Transverse colon (tissue), 4 donors: ENCODE measurements at regions not wholly inside any gene's neighbourhood (a gene's known extent, or its start where the extent isn't known, plus 50 kb on each side); places are given as distances from the start of the nearest gene placed in this dataset.
A peak's percentile ranks its signal among the peaks of the same experiment; 100 is the strongest.

ENCODE experiments used
- DNase-seq: peaks from one replicate; pipeline ENCODE4 v3.0.0-alpha.2; 2019
- H3K27ac ChIP-seq, 4 donors: fragments of 200-600 bp; sonication (generic); 2 replicates each; pipeline ENCODE4 v1.5.1; 2016 to 2018; ENCODE audit warnings: inconsistent platforms in 4 of 4
- H3K27me3 ChIP-seq: fragments of 200-600 bp; sonication (generic); 2 replicates; pipeline ENCODE4 v1.5.1; 2017; ENCODE audit warnings: inconsistent platforms
- H3K36me3 ChIP-seq, 4 donors: fragments of 200-600 bp; sonication (generic); 2 replicates each; pipeline ENCODE4 v1.5.1; 2017 to 2019; ENCODE audit warnings: inconsistent platforms in 4 of 4
- H3K4me1 ChIP-seq, 4 donors: fragments of 200-600 bp; sonication (generic); 2 replicates each; pipeline ENCODE4 v1.5.1; 2017 to 2020; ENCODE audit warnings: inconsistent platforms in 4 of 4
- H3K4me3 ChIP-seq, 4 donors: fragments of 200-600 bp; sonication (generic); 1 replicate in 1 of 4; 2 replicates in 3 of 4; pipeline versions ENCODE4 v1.5.1 to v1.6.1; 2017 to 2019; ENCODE audit warnings: inconsistent platforms in 4 of 4
- H3K9me3 ChIP-seq, 2 donors: fragments of 200-600 bp; sonication (generic); 2 replicates each; pipeline ENCODE4 v1.5.1; 2017 to 2019; ENCODE audit warnings: inconsistent platforms in 2 of 2
- EP300 ChIP-seq: sonication (generic); formaldehyde crosslinking; IDR thresholded peaks from one replicate; pipeline ENCODE4 v1.6.1; 2017; ENCODE audit warnings: antibody characterized with exemption, low read depth
- POLR2A ChIP-seq: fragments of 450-650 bp; IDR thresholded peaks from one replicate; pipeline ENCODE4 v1.6.1; 2016; ENCODE audit warnings: antibody characterized with exemption, mild to moderate bottlenecking, moderate library complexity
- POLR2AphosphoS5 ChIP-seq, 3 donors: sonication (generic); formaldehyde crosslinking; IDR thresholded peaks; one replicate each; pipeline ENCODE4 v1.6.1; 2016; ENCODE audit warnings: antibody characterized with exemption in 3 of 3
- WGBS, 2 donors: methylation state at CpG; one replicate each; pipeline ENCODE4 v1.1.5; 2018; ENCODE audit warnings: low coverage in 1 of 2; 5-methylcytosine and 5-hydroxymethylcytosine counted together
- in situ Hi-C, 4 donors: fragments of 200-750 bp; cut with MboI; loops; one replicate each; pipeline versions ENCODE4 v1.15.0 to v1.15.1; 2017; ENCODE audit warnings: low sequenced_read_pairs in 3 of 4, low pct_ligation_motif_present in 1 of 4, low pct_unique_long_range_greater_than_20kb in 1 of 4
- intact Hi-C: fragments of 100-400 bp; cut with DNase I; formaldehyde crosslinking; loops from one replicate; pipeline ENCODE4 v1.15.1; 2023; ENCODE audit warnings: low total_unique reads
- TF ChIP-seq, protein P1 (sequence below), 5 experiments: fragments of 200-600 bp in 3 of 5; fragments of 450-650 bp in 2 of 5; sonication (generic) in 3 of 5; IDR thresholded peaks; 1 replicate in 2 of 5; 2 replicates in 3 of 5; pipeline ENCODE4 v1.5.1; 2016 to 2017; ENCODE audit warnings: antibody characterized with exemption in 5 of 5, inconsistent platforms in 3 of 5, mild to moderate bottlenecking in 2 of 5, moderate library complexity in 1 of 5

DNA sequence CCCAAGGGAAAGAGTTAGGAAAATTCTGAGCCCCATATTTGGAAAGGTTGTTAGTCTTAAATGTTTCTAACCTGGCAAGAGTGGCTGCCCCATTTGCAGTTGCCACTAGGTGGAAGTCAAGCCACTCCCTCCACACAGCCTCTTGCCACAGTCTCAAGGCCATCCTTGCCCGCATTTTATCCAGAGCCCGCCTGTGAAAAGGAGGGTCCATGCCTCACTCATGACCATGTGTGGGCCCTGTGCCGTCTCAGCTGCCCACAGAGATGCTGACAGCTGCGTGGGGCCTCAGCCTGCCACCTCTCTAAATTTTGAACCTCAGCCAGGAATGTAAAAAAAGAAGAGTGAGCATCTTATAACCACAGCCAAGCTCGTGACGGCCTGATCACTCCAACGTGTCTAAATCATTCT lies 201.5 kb upstream of the FAM241A start:
- Histone ChIP-seq H3K27ac (no peak overlapping the region), H3K4me1 (no peaks in the 10 kb centered on the region), H3K4me3 (no peak overlapping the region), H3K36me3 (no peaks in the 10 kb centered on the region), H3K9me3 (no peaks in the 10 kb centered on the region), H3K27me3 (no peaks in the 10 kb centered on the region)
- DNase-seq, result peak; percentile 61
- TF ChIP-seq, protein P1, sequence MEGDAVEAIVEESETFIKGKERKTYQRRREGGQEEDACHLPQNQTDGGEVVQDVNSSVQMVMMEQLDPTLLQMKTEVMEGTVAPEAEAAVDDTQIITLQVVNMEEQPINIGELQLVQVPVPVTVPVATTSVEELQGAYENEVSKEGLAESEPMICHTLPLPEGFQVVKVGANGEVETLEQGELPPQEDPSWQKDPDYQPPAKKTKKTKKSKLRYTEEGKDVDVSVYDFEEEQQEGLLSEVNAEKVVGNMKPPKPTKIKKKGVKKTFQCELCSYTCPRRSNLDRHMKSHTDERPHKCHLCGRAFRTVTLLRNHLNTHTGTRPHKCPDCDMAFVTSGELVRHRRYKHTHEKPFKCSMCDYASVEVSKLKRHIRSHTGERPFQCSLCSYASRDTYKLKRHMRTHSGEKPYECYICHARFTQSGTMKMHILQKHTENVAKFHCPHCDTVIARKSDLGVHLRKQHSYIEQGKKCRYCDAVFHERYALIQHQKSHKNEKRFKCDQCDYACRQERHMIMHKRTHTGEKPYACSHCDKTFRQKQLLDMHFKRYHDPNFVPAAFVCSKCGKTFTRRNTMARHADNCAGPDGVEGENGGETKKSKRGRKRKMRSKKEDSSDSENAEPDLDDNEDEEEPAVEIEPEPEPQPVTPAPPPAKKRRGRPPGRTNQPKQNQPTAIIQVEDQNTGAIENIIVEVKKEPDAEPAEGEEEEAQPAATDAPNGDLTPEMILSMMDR (IDR thresholded peaks at IDR 0.05), result peak; percentile 53 to 80 (median 60)
- no peak for TF ChIP-seq POLR2A
- in situ Hi-C loops, result loop anchor here in 2 of 4 donors (10.0 to 25.0 kb wide), 3 partner anchors 91 to 309 kb away; no protein-coding TSS in a partner anchor
- WGBS, 2 donors, result 20 to 32% methylated on average over 1 to 7 of the region's 7 CpGs
- intact Hi-C loops, result no loop called here

GRCh38 chr4:111945014-111945413 lies 200.2 kb upstream of the FAM241A start:
- Histone ChIP-seq H3K4me3 (no peak overlapping the region), H3K36me3 (no peaks in the 10 kb centered on the region), H3K27ac (no peak overlapping the region), H3K4me1 (no peaks in the 10 kb centered on the region), H3K27me3 (no peaks in the 10 kb centered on the region), H3K9me3 (peaks cover 0 to 3% of the 10 kb centered on the region in 2 donors)
- in situ Hi-C loops, result loop anchor here in 2 of 4 donors (10.0 to 25.0 kb wide), 3 partner anchors 90 to 310 kb away; no protein-coding TSS in a partner anchor
- no peak for DNase-seq
- TF ChIP-seq, protein P1 (IDR thresholded peaks at IDR 0.05), result no peak
- TF ChIP-seq POLR2A (no peak), EP300 (no peak), POLR2AphosphoS5 (IDR thresholded peaks at IDR 0.05) (no peak)
- intact Hi-C loops, result no loop called here
- 70% methylated on average over 1 of the region's 1 CpG; no CpG with 5 or more reads in 1 of the 2 donors for WGBS, 2 donors

GRCh38 chr4:111946800-111947199 lies 198.5 kb upstream of the FAM241A start:
- no peak for DNase-seq
- no peak for TF ChIP-seq EP300
- TF ChIP-seq POLR2AphosphoS5 (IDR thresholded peaks at IDR 0.05), result no peak
- no peak for TF ChIP-seq POLR2A
- intact Hi-C loops (no loop called here), in situ Hi-C loops (loop anchor here in 2 of 4 donors (10.0 to 25.0 kb wide), 3 partner anchors 88 to 312 kb away; no protein-coding TSS in a partner anchor)
- H3K9me3 ChIP-seq, result peaks cover 0 to 8% of the 10 kb centered on the region in 2 donors
- H3K27ac ChIP-seq, result no peak overlapping the region
- no peaks in the 10 kb centered on the region for H3K27me3 ChIP-seq
- no peaks in the 10 kb centered on the region for H3K36me3 ChIP-seq
- 72 to 79% methylated on average over 2 of the region's 2 CpGs for WGBS, 2 donors
- no peaks in the 10 kb centered on the region for H3K4me1 ChIP-seq
- no peak overlapping the region for H3K4me3 ChIP-seq

DNA sequence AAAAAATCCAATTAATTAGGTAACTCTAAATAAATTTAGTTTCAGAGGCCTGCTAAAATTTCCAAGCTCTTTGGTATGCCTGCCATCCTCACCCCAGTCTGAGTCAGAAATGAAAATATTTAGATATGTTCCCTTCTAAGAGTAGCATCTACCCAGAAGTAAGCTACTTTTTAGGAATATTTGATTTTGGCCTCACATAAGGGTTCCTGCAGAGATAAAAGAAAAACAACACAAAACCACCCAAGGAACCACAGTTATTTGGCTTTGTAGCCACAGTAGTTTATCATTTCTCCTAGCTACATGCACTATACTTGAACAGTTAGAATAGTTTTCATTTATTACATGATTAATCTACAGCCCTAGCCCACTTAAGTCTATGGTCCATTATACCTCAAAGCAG lies 192.6 kb upstream of the FAM241A start:
- no peaks in the 10 kb centered on the region for H3K36me3 ChIP-seq
- no peaks in the 10 kb centered on the region for H3K27me3 ChIP-seq
- no peak overlapping the region for H3K4me3 ChIP-seq
- TF ChIP-seq EP300 (no peak), POLR2AphosphoS5 (IDR thresholded peaks at IDR 0.05) (no peak), POLR2A (no peak)
- TF ChIP-seq, protein P1 (IDR thresholded peaks at IDR 0.05), result no peak
- no peak overlapping the region for H3K27ac ChIP-seq
- DNase-seq, result no peak
- intact Hi-C loops (no loop called here), in situ Hi-C loops (no loop called here)
- H3K4me1 ChIP-seq, result peaks cover 0 to 3% (median under 1%) of the 10 kb centered on the region in 4 donors
- peaks cover 0 to 8% of the 10 kb centered on the region in 2 donors for H3K9me3 ChIP-seq

DNA sequence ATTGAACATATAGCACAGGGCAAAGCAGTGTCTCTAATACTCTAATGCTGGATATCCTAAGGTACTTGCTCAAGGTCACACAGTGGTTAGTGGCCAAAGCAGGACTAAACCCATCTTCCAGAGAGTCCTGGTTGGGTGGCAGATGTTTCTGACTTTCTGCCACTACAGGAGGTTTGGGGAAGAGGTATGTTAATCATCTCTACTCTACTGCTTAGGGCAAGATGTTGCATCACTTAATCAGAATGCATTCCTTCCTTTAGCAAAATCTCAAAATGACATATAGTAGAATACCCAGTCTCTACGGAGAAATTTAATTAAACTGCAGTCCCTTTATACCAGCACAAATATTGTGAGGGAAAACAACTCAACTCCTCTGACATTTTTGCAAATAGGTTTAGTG lies 190.7 kb upstream of the FAM241A start:
- 79 to 100% methylated on average over 1 of the region's 1 CpG for WGBS, 2 donors
- H3K27me3 ChIP-seq, result no peaks in the 10 kb centered on the region
- H3K36me3 ChIP-seq, result no peaks in the 10 kb centered on the region
- H3K4me1 ChIP-seq, result peaks cover 0 to 18% (median 5%) of the 10 kb centered on the region in 4 donors
- no peak for TF ChIP-seq EP300
- no peak for TF ChIP-seq POLR2AphosphoS5 (IDR thresholded peaks at IDR 0.05)
- TF ChIP-seq, protein P1 (IDR thresholded peaks at IDR 0.05), result no peak
- TF ChIP-seq POLR2A, result no peak
- no peak overlapping the region for H3K4me3 ChIP-seq
- no peak overlapping the region for H3K27ac ChIP-seq
- intact Hi-C loops, result no loop called here
- peaks cover 0 to 8% of the 10 kb centered on the region in 2 donors for H3K9me3 ChIP-seq
- DNase-seq, result no peak
- in situ Hi-C loops, result no loop called here
